SJSA1 (cell line): ENCODE measurements at regions not wholly inside any gene's neighbourhood (a gene's known extent, or its start where the extent isn't known, plus 50 kb on each side); places are given as distances from the start of the nearest gene placed in this dataset.

Source experiments
- DNase-seq, 2 experiments: peaks; one replicate each; pipeline ENCODE4 v3.0.0-alpha.2; 2015 to 2020; ENCODE audit warnings: low spot score in 2 of 2, low read depth in 1 of 2
- H3K27ac ChIP-seq: fragments of 250-450 bp; sonication (Bioruptor Pico); 2 replicates; pipeline ENCODE4 v1.5.1; 2020; ENCODE audit warnings: mild to moderate bottlenecking, moderate library complexity
- H3K27me3 ChIP-seq: fragments of 250-450 bp; sonication (Bioruptor Pico); replicated peaks from 2 replicates; pipeline ENCODE4 v1.5.1; 2020; ENCODE audit warnings: mild to moderate bottlenecking, moderate library complexity
- H3K36me3 ChIP-seq: fragments of 250-450 bp; sonication (Bioruptor Pico); 2 replicates; pipeline ENCODE4 v1.5.1; 2020; ENCODE audit warnings: mild to moderate bottlenecking
- H3K4me1 ChIP-seq: fragments of 250-450 bp; sonication (Bioruptor Pico); replicated peaks from 2 replicates; pipeline ENCODE4 v1.6.1; 2021; ENCODE audit warnings: mild to moderate bottlenecking
- H3K4me3 ChIP-seq: fragments of 250-450 bp; sonication (Bioruptor Pico); 2 replicates; pipeline ENCODE4 v1.5.1; 2020; ENCODE audit warnings: mild to moderate bottlenecking
- H3K9me3 ChIP-seq: fragments of 250-450 bp; sonication (Bioruptor Pico); replicated peaks from 2 replicates; pipeline ENCODE4 v1.5.1; 2020; ENCODE audit warnings: mild to moderate bottlenecking

DNA sequence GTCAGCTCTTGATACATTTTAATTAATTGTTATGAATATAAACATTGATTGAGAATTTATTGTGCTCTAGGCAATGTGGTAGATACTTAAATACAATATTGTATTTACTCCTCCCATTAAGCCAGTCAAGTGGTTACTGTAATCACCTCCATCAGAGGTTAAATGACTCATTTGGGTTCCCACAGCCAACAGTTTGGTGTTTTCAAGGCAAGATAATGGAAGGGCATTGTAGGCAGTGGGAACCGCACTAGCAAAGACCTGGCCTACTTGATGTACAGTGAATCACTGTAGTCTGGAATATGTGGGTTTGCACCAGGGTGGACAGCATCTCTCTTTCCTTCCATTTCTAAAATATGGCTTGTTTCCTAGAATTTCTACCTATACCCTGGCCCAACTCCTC, 127.4 kb downstream of the EDEM1 start:
- DNase-seq, result no peak
- no peaks in the 10 kb centered on the region for H3K9me3 ChIP-seq
- no peak overlapping the region for H3K27ac ChIP-seq
- no peak overlapping the region for H3K4me3 ChIP-seq
- 0 out of 2 replicates have a peak, but pooled peaks cover 5% of the 10 kb centered on the region for H3K4me1 ChIP-seq
- no peaks in the 10 kb centered on the region for H3K27me3 ChIP-seq
- no peaks in the 10 kb centered on the region for H3K36me3 ChIP-seq

DNA sequence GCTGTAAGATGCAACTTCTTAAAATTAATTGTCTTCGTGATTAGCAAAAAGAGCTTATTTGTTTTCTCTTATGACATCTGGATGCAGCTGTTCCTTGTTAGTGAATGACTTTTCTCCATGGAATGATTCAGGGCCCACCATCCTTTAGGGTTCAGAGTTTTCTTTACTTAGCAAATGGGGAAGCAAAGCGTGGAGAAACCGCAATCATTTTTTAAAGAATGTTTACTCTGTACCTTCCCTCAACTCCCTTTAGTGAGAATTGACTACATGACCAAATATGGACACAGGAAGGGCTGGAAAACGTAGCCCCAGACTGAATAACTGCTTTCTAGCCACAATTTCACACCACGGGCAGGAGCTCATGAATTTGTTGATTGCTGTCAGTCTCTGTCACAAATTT, 130.1 kb downstream of the EDEM1 start:
- no peak overlapping the region for H3K27ac ChIP-seq

DNA sequence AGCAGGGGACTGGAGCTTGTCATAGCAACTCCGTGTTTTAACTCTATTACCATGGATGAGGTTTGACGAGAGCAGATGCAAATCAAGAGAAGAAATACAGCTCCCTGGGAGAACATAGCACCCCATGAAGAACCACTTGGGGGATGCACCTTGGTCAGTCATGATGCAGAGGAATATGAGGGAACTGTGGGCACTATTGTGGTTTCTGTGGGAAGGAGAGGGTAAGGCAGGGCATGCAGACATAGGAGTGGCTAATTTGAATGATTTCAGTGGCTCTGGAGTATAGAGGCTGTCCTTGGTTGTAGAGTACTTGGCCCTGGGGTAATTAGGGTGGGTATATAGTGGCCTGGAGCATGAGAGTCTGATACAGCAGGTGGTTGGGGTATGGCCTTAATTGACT, 131.9 kb downstream of the EDEM1 start:
- Histone ChIP-seq H3K27me3 (no peaks in the 10 kb centered on the region), H3K4me3 (no peak overlapping the region), H3K9me3 (no peaks in the 10 kb centered on the region), H3K4me1 (0 out of 2 replicates have a peak, but pooled peaks cover 5% of the 10 kb centered on the region), H3K27ac (no peak overlapping the region), H3K36me3 (no peaks in the 10 kb centered on the region)
- DNase-seq, result no peak

More for the DNA sequence above, 130.1 kb downstream of the EDEM1 start:
- no peaks in the 10 kb centered on the region for H3K36me3 ChIP-seq
- no peaks in the 10 kb centered on the region for H3K9me3 ChIP-seq
- no peaks in the 10 kb centered on the region for H3K27me3 ChIP-seq
- H3K4me1 ChIP-seq, result 0 out of 2 replicates have a peak, but pooled peaks cover 5% of the 10 kb centered on the region
- DNase-seq, result peak in 1 of 2 experiments; percentile 33
- no peak overlapping the region for H3K4me3 ChIP-seq

DNA sequence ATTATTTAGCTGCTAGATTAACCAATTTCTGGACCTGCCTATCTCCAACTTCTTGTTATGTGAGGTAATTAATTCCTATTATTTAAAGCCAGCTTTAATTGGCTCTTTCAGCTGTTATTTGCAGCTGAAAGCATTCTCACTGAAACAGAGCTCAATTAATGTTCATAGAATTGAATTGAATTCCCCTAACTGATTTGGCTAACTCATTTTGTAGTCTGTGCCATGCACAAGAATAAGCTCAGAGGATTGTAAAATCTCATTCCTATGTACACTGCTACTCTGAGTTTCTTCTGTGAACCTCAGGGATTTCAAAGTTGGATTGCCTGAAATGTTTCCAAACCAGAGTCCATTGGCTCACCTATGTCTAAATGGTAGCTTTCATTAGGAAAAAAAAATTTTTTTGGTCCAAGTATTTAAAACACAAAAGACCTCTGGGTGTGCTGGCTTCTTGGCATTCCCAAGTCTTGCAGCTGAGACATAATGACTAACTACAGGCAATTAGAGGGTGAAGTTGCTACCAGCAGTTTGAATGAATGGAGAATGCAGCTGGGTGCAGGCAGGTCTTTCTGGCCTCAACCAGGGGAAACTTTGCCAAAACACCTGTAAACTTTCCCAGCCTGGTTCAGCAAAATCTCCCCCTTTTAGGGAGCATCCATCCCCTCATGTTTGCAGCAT, 134.3 kb downstream of the EDEM1 start:
- DNase-seq, result no peak
- H3K27ac ChIP-seq, result no peak overlapping the region
- H3K4me3 ChIP-seq, result no peak overlapping the region
- H3K4me1 ChIP-seq, result 0 out of 2 replicates have a peak, but pooled peaks cover 5% of the 10 kb centered on the region
- H3K27me3 ChIP-seq, result no peaks in the 10 kb centered on the region
- no peaks in the 10 kb centered on the region for H3K9me3 ChIP-seq
- no peaks in the 10 kb centered on the region for H3K36me3 ChIP-seq

DNA sequence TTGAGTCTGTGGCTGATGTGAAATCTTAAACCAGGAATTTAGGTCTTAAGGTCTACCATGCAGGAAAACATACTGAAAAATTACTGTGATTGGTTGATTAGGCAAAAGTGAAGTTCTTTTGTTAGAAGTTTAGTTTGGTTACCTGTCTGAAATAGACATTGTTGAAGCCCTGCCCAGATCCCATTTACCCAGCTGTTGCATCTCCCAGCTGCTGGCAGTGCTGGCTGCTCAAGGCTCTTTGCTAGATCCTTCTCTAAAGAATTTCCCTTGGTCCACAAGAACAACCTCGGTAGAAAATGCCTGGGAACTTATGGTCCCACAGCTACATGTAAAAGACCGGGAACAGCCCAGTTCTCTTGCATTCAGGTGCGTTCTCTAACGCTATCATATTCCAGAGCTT, 137.3 kb downstream of the EDEM1 start:
- Histone ChIP-seq H3K27ac (no peak overlapping the region), H3K4me1 (no peaks in the 10 kb centered on the region), H3K4me3 (no peak overlapping the region), H3K9me3 (no peaks in the 10 kb centered on the region), H3K27me3 (no peaks in the 10 kb centered on the region), H3K36me3 (no peaks in the 10 kb centered on the region)
- DNase-seq, result no peak

DNA sequence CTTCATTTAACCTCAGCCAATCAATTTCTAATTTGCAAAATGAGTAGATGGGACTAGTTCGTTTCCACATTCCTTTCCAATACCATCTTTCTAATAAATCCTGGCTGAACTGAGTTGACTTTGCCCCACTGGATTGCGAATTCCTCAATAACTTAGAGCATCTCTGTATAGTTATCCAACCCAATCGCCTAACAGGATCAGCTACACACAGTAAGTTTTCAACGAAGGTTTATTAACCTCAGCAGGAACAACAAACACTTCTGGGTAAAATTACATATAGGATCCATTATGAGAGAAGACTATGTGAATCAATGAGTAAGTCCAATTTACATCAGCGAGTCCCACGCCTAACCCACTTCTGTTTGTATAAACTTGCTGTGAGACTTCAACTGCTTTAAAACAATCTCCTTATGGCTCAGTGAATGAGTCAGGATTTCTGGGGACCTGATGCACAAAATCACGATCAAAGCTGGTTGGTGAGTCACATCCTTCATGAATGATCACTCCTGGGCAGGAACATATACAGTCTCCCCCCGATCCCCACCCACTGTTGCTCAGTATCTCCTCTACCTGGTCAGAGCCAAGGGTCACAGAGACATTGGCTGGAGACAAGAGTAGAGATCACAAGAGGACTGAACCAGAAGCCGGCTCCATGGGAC, 142.8 kb downstream of the EDEM1 start:
- Histone ChIP-seq H3K4me3 (no peak overlapping the region), H3K36me3 (no peaks in the 10 kb centered on the region), H3K27ac (no peak overlapping the region), H3K9me3 (no peaks in the 10 kb centered on the region), H3K27me3 (no peaks in the 10 kb centered on the region), H3K4me1 (peaks cover 3% of the 10 kb centered on the region; the same call in 1 of the 2 replicates)
- peak in 1 of 2 experiments; percentile 19 for DNase-seq

DNA sequence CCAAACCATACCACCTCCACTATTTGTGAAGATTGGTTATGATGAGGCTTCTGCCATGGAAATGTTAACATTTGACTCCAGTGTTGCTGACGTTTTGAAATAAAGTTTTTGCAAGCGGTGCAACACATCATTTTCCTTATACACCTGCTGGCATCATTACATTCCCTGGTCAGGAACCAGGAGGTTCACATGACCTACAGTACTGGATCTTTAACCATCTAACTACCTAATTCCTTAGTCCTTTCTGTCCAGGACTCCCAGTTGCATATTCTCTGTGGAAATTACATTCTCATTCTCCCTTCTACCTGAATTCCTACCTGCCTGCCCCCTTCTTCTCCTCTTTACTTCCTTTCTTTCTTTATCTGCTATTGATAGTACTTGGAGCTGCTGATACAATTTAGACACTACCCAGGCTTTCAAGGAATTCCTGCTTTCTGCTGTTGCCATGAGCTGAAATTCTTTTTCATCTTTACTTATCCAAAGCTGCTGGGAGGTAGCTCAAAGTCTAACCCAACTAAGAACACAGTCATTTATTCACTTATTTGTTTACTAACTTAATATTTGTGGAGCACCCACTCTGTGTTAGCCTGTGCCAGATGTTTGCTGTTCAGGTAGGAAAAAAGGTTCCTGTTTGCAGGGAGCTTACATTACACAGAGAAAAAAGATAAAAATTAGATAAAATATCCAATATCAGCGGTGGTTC, 144.2 kb downstream of the EDEM1 start:
- no peak overlapping the region for H3K27ac ChIP-seq
- H3K27me3 ChIP-seq, result no peaks in the 10 kb centered on the region
- peaks cover 3% of the 10 kb centered on the region; the same call in 1 of the 2 replicates for H3K4me1 ChIP-seq
- DNase-seq, result no peak
- H3K9me3 ChIP-seq, result no peaks in the 10 kb centered on the region
- no peak overlapping the region for H3K4me3 ChIP-seq
- no peaks in the 10 kb centered on the region for H3K36me3 ChIP-seq

DNA sequence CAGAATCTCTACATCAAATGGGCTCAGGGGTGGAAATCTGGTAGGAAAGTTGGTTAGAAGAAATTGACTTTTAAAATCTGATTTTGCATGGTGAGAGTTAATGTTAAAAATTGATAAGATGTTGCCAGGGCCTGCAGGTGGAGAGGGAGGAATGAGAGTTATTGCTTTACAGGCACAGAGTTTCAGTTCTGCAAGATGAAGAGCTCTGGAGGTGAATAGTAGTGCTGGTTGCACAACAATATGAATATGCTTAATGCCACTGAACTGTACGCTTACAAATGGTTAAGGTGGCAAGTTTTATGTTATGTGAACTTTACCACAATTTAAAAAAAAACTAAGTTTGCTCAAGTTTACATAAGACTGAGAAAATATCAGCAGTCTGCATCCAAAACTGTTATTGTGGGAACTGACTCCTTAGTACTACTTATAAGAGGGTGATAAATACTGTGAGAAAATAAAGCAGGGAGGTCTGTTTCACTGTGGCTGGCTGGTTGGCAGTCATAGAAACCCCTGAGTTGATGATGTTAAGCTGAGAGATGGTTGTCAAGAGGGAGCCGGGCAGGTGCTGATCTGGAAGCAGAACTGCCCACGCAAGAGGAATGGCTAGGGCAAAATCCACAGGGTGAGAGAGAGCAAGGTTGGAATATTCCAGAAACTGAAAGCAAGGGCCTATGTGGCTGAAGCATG, 144.9 kb downstream of the EDEM1 start:
- no peaks in the 10 kb centered on the region for H3K9me3 ChIP-seq
- H3K4me1 ChIP-seq, result peaks cover 3% of the 10 kb centered on the region; the same call in 1 of the 2 replicates
- H3K4me3 ChIP-seq, result no peak overlapping the region
- H3K27ac ChIP-seq, result no peak overlapping the region
- no peaks in the 10 kb centered on the region for H3K27me3 ChIP-seq
- DNase-seq, result no peak
- H3K36me3 ChIP-seq, result no peaks in the 10 kb centered on the region

DNA sequence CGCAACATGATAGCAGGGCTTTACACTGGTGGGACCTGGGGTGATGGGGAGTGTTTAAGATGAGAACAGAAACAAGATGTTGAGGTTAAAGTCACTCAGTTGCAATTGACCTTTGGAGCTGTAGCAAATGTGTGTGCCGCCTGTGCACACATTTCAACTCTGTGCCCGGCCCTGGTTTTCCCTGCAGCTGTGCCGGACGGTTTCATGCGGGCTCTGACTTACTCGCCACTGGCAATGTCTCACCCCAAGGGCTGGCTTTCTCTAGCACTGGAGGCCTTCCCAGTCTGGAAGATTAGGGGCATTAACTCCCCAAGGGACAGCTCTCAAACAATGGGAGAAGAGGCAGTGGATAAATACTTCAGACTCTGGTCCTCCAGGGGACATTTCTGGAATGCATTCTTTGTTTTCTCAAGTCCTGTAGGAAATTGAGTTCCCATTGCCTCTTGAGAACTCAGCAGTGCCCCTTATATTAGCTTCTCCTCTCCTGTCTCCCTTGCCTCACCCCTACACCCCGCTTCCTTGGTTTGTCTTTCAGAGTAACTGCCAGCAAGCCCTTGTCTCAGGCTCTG, 152.5 kb downstream of the EDEM1 start:
- H3K4me3 ChIP-seq, result no peak overlapping the region
- no peak overlapping the region for H3K27ac ChIP-seq
- H3K27me3 ChIP-seq, result no peaks in the 10 kb centered on the region
- no peak for DNase-seq
- H3K36me3 ChIP-seq, result no peaks in the 10 kb centered on the region
- no peaks in the 10 kb centered on the region for H3K4me1 ChIP-seq
- no peaks in the 10 kb centered on the region for H3K9me3 ChIP-seq

DNA sequence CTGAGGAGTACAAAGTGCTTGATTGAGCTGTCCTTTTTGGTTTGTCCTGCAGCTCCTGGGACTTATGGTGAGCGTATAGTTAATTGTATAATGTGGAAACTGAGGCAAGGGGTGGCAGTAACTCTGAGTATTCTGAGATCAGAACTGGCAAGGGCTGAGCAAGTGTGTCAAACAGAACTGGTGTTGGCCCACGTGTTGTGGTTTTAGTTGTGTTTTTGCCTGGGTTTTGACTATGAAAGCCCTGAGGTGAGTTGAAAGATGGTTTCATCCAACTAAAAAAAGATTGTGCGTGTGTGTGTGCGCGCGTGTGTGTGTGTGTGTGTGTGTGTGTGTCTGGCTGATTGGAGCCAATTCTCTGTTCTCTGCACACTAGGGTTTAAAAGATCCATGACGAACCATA, 154.1 kb downstream of the EDEM1 start:
- no peaks in the 10 kb centered on the region for H3K27me3 ChIP-seq

DNA sequence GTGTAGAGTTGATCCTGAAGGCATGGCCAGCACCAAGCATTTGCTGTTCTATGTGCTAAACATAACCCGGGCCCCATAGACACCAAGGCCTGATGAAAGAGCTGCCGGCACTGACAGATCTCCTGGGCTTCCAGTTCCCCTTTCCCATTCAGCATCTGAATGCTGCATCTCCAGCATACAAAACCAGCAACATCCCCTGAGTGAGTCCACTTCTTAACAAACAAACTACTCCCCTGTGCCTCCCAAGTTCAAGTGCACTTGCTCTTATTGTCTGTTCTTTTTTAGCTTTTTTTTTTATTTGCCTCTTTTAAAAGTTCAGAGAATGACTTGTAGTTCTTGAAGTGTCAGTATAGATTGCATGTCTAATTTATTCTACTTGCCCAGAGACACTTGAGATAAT, 156.0 kb downstream of the EDEM1 start:
- Histone ChIP-seq H3K4me1 (no peaks in the 10 kb centered on the region), H3K4me3 (no peak overlapping the region), H3K27ac (no peak overlapping the region), H3K9me3 (no peaks in the 10 kb centered on the region), H3K27me3 (no peaks in the 10 kb centered on the region), H3K36me3 (no peaks in the 10 kb centered on the region)
- no peak for DNase-seq

More for the DNA sequence above, 154.1 kb downstream of the EDEM1 start:
- H3K9me3 ChIP-seq, result no peaks in the 10 kb centered on the region
- no peaks in the 10 kb centered on the region for H3K36me3 ChIP-seq
- no peak for DNase-seq
- H3K27ac ChIP-seq, result no peak overlapping the region
- H3K4me3 ChIP-seq, result no peak overlapping the region
- H3K4me1 ChIP-seq, result no peaks in the 10 kb centered on the region

DNA sequence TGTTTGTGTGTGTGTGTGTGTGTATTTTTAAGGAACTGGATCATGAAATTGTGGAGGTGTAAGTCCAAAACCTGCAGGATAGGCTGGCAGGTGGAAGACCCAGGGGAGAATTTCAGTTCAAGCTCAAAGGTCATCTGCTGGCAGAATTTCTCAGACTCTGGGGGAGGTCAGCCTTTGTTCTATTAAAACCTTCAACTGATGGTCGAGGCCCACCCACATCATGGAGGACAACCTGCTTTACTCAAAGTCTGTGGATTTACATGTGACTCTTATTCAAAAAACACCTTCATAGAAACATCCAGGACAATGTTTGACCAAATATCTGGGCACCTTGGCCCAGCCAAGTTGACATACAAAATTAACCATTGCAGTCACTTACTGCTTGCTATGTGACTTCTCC, 157.2 kb downstream of the EDEM1 start:
- Histone ChIP-seq H3K36me3 (no peaks in the 10 kb centered on the region), H3K4me1 (no peaks in the 10 kb centered on the region), H3K27ac (no peak overlapping the region), H3K9me3 (no peaks in the 10 kb centered on the region), H3K27me3 (no peaks in the 10 kb centered on the region), H3K4me3 (no peak overlapping the region)
- no peak for DNase-seq

DNA sequence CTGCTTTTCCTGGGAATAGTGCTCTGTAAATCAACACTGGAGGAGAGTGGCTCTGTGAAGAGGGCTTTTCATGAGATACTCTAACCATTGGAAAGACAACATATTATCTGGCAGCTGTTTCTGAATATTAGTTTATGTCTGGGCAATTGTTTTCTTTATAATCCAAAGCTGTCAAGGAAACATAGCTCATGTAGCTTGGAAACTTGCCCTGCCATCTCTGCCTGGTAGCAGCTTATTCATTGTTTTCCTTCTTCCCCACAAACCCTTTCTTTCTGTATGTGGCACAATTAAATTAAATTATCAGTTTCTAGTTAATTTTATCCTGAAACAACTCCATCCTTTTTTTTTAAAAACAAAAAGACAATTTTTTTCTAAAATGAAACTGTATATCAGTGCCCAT, 160.0 kb downstream of the EDEM1 start:
- no peaks in the 10 kb centered on the region for H3K4me1 ChIP-seq
- H3K27ac ChIP-seq, result no peak overlapping the region
- H3K36me3 ChIP-seq, result no peaks in the 10 kb centered on the region
- no peak for DNase-seq
- H3K9me3 ChIP-seq, result no peaks in the 10 kb centered on the region
- no peak overlapping the region for H3K4me3 ChIP-seq
- no peaks in the 10 kb centered on the region for H3K27me3 ChIP-seq
